GM23338 (cell line): ENCODE measurements at regions not wholly inside any gene's neighbourhood (a gene's known extent, or its start where the extent isn't known, plus 50 kb on each side); places are given as distances from the start of the nearest gene placed in this dataset.
"Not testable (repeated sequence)": the region's sequence is repeated elsewhere in the genome, so short reads cannot be mapped to it uniquely, and the experiment has no call there.

ENCODE experiments used
- ATAC-seq: fragments of 200-7000 bp; cut with Tn5 transposase; 3 replicates; pipeline ENCODE4 v1.9.1; 2020
- DNase-seq: peaks from one replicate; pipeline ENCODE4 v3.0.0-alpha.2; 2015; ENCODE audit warnings: low spot score
- H2AFZ ChIP-seq: fragments of 200-600 bp; sonication (generic); 2 replicates; pipeline ENCODE4 v1.8.0; 2016; ENCODE audit warnings: antibody characterized with exemption, mild to moderate bottlenecking, moderate library complexity
- H3F3A ChIP-seq: fragments of 200-600 bp; sonication (generic); replicated peaks from 2 replicates; pipeline ENCODE4 v1.8.0; 2017; ENCODE audit warnings: antibody characterized with exemption, mixed run types, low read depth
- H3K27ac ChIP-seq: fragments of 200-600 bp; sonication (generic); 2 replicates; pipeline ENCODE4 v1.6.1; 2016; ENCODE audit warnings: low read depth
- H3K27me3 ChIP-seq: fragments of 200-600 bp; sonication (generic); 2 replicates; pipeline ENCODE4 v1.8.0; 2016; ENCODE audit warnings: mild to moderate bottlenecking, mixed run types, moderate library complexity; ENCODE audit not compliant: insufficient read depth
- H3K36me3 ChIP-seq: fragments of 200-600 bp; sonication (generic); 2 replicates; pipeline ENCODE4 v1.8.0; 2016; ENCODE audit warnings: mild to moderate bottlenecking; ENCODE audit not compliant: insufficient read depth
- H3K4me1 ChIP-seq: fragments of 200-600 bp; sonication (generic); 2 replicates; pipeline ENCODE4 v1.8.0; 2016; ENCODE audit warnings: mild to moderate bottlenecking, moderate library complexity; ENCODE audit not compliant: insufficient read depth
- H3K4me2 ChIP-seq: fragments of 200-600 bp; sonication (generic); 2 replicates; pipeline ENCODE4 v1.7.1; 2017; ENCODE audit warnings: mixed run types
- H3K4me3 ChIP-seq: fragments of 200-600 bp; sonication (generic); 2 replicates; pipeline ENCODE4 v1.6.1; 2016; ENCODE audit warnings: mixed run types
- H3K79me2 ChIP-seq: fragments of 200-600 bp; sonication (generic); replicated peaks from 2 replicates; pipeline ENCODE4 v1.8.0; 2017; ENCODE audit warnings: mild to moderate bottlenecking; ENCODE audit not compliant: insufficient read depth
- H3K9me2 ChIP-seq: fragments of 200-600 bp; sonication (generic); 2 replicates; pipeline ENCODE4 v1.8.0; 2017; ENCODE audit not compliant: insufficient read depth
- H4K20me1 ChIP-seq: fragments of 200-600 bp; sonication (generic); replicated peaks from 2 replicates; pipeline ENCODE4 v1.8.0; 2017; ENCODE audit warnings: mild to moderate bottlenecking; ENCODE audit not compliant: insufficient read depth
- H3K27ac Mint-ChIP-seq: 2 replicates; pipeline ENCODE4 v1.8.0; 2020; ENCODE audit warnings: inconsistent platforms, mild to moderate bottlenecking, moderate library complexity, mixed read lengths
- H3K27me3 Mint-ChIP-seq: 3 replicates; pipeline ENCODE4 v1.8.0; 2022; ENCODE audit warnings: low read depth, mild to moderate bottlenecking, moderate library complexity, mixed read lengths, inconsistent platforms; ENCODE audit not compliant: insufficient read depth, poor library complexity
- H3K36me3 Mint-ChIP-seq: 3 replicates; pipeline ENCODE4 v1.8.0; 2021; ENCODE audit warnings: low read depth, mild to moderate bottlenecking, inconsistent platforms, moderate library complexity, mixed read lengths
- H3K4me1 Mint-ChIP-seq: 3 replicates; pipeline ENCODE4 v1.8.0; 2020; ENCODE audit warnings: mild to moderate bottlenecking, inconsistent platforms, mixed read lengths
- H3K4me3 Mint-ChIP-seq: 3 replicates; pipeline ENCODE4 v1.8.0; 2021; ENCODE audit warnings: moderate library complexity, mild to moderate bottlenecking, inconsistent platforms, mixed read lengths
- H3K9me3 Mint-ChIP-seq: 3 replicates; pipeline ENCODE4 v1.8.0; 2020; ENCODE audit warnings: moderate library complexity, mild to moderate bottlenecking, inconsistent platforms, mixed read lengths
- EZH2phosphoT487 ChIP-seq: fragments of 200-600 bp; sonication (generic); IDR thresholded peaks from one replicate; pipeline ENCODE4 v1.8.1; 2018; ENCODE audit warnings: antibody characterized with exemption; ENCODE audit not compliant: unreplicated experiment
- NANOG ChIP-seq: IDR thresholded peaks from 2 replicates; pipeline ENCODE4 v1.6.1; 2016; ENCODE audit warnings: antibody characterized with exemption, borderline replicate concordance
- POLR2AphosphoS5 ChIP-seq: IDR thresholded peaks from 2 replicates; pipeline ENCODE4 v1.6.1; 2016; ENCODE audit warnings: antibody characterized with exemption, low read depth
- ZNF114 ChIP-seq: fragments of 250-450 bp; sonication (Bioruptor Pico); IDR thresholded peaks from 2 replicates; pipeline ENCODE4 v1.5.0; 2020; ENCODE audit warnings: mild to moderate bottlenecking, moderate library complexity
- TF ChIP-seq, protein P1 (sequence below), 2 experiments: fragments of 200-600 bp in 1 of 2; sonication (generic) in 1 of 2; conservative IDR thresholded peaks; 2 replicates each; pipeline versions ENCODE4 v1.5.1 to v1.6.1; 2016 to 2017; ENCODE audit warnings: antibody characterized with exemption in 2 of 2, low read depth in 2 of 2, mild to moderate bottlenecking in 2 of 2, moderate library complexity in 1 of 2

GRCh38 chr2:185583058-185583816 lies 155.4 kb upstream of the FSIP2 start:
- Histone ChIP-seq H3K27ac (no peak overlapping the region), H3K9me2 (0 out of 2 replicates have a peak, but pooled peaks cover 8% of the 10 kb centered on the region), H3K79me2 (no peaks in the 10 kb centered on the region), H3K4me2 (no peak overlapping the region), H3F3A (no peaks in the 10 kb centered on the region), H3K27me3 (no peaks in the 10 kb centered on the region), H3K4me1 (peaks cover 13% of the 10 kb centered on the region; the same call in 1 of the 2 replicates), H2AFZ (no peak overlapping the region), H4K20me1 (no peaks in the 10 kb centered on the region), H3K4me3 (no peak overlapping the region), H3K36me3 (peaks cover 8% of the 10 kb centered on the region; the same call in 1 of the 2 replicates)
- Mint-ChIP-seq H3K4me1 (peaks cover 8% of the 10 kb centered on the region; the same call in 2 of the 3 replicates), H3K4me3 (no peak overlapping the region), H3K27ac (no peak overlapping the region), H3K9me3 (peaks cover 28% of the 10 kb centered on the region), H3K36me3 (peaks cover 26% of the 10 kb centered on the region), H3K27me3 (no peaks in the 10 kb centered on the region)
- TF ChIP-seq EZH2phosphoT487 = no peak
- no peak for TF ChIP-seq NANOG
- no peak for TF ChIP-seq POLR2AphosphoS5
- no peak for TF ChIP-seq ZNF114
- DNase-seq (peak; percentile 29), ATAC-seq (no peak)

DNA sequence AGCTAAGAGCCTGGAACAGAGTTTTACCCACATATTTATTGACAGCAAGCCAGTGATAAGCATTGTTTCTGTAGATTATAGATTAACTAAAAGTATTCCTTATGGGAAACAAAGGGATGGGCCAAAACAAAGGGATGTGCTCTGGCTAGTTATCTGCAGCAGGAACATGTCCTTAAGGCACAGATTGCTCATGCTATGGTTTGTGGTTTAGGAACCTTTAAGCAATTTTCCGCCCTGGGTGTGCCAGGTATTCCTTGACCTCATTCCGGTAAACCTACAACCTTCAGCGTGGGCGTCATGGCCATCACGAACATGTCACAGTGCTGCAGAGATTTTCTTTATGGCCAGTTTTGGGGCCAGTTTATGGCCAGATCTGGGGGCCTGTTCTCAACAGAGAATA lies 153.4 kb upstream of the FSIP2 start:
- not testable (repeated sequence) for H3K9me2 ChIP-seq, H3K27me3 ChIP-seq, H3K27me3 Mint-ChIP-seq, H3K27ac ChIP-seq, H3K79me2 ChIP-seq, H2AFZ ChIP-seq, H3K36me3 ChIP-seq, H3K4me2 ChIP-seq, H4K20me1 ChIP-seq, H3K4me1 ChIP-seq, H3K4me1 Mint-ChIP-seq, H3K4me3 Mint-ChIP-seq, DNase-seq, H3K4me3 ChIP-seq, ATAC-seq, H3K27ac Mint-ChIP-seq, H3F3A ChIP-seq
- Mint-ChIP-seq H3K36me3 (peaks cover 26% of the 10 kb centered on the region), H3K9me3 (peaks cover 35% of the 10 kb centered on the region)

- not testable (repeated sequence) for H3K36me3 ChIP-seq, DNase-seq
Observed at GRCh38 chr2:185591276-185591675, 147.3 kb upstream of the FSIP2 start.

GRCh38 chr2:185607945-185608344 lies 130.7 kb upstream of the FSIP2 start:
- Mint-ChIP-seq H3K4me3 (no peak overlapping the region), H3K36me3 (no peaks in the 10 kb centered on the region), H3K27ac (no peak overlapping the region), H3K9me3 (0 out of 3 replicates have a peak, but pooled peaks cover 1% of the 10 kb centered on the region), H3K27me3 (peaks cover 2% of the 10 kb centered on the region), H3K4me1 (no peaks in the 10 kb centered on the region)
- DNase-seq = no peak
- Histone ChIP-seq H3F3A (no peaks in the 10 kb centered on the region), H3K9me2 (no peaks in the 10 kb centered on the region), H3K79me2 (no peaks in the 10 kb centered on the region), H2AFZ (no peak overlapping the region), H3K4me2 (no peak overlapping the region), H3K4me1 (no peaks in the 10 kb centered on the region), H3K27ac (no peak overlapping the region), H3K4me3 (no peak overlapping the region), H3K36me3 (no peaks in the 10 kb centered on the region), H3K27me3 (no peaks in the 10 kb centered on the region), H4K20me1 (no peaks in the 10 kb centered on the region)
- ATAC-seq = no peak
- TF ChIP-seq, protein P1, sequence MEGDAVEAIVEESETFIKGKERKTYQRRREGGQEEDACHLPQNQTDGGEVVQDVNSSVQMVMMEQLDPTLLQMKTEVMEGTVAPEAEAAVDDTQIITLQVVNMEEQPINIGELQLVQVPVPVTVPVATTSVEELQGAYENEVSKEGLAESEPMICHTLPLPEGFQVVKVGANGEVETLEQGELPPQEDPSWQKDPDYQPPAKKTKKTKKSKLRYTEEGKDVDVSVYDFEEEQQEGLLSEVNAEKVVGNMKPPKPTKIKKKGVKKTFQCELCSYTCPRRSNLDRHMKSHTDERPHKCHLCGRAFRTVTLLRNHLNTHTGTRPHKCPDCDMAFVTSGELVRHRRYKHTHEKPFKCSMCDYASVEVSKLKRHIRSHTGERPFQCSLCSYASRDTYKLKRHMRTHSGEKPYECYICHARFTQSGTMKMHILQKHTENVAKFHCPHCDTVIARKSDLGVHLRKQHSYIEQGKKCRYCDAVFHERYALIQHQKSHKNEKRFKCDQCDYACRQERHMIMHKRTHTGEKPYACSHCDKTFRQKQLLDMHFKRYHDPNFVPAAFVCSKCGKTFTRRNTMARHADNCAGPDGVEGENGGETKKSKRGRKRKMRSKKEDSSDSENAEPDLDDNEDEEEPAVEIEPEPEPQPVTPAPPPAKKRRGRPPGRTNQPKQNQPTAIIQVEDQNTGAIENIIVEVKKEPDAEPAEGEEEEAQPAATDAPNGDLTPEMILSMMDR (conservative IDR thresholded peaks at IDR 0.05; ENCODE audit: low read depth in 2 of 2) = no peak

More at GRCh38 chr2:185591276-185591675, 147.3 kb upstream of the FSIP2 start:
- not testable (repeated sequence) for H3K4me2 ChIP-seq, ATAC-seq, H3K4me3 Mint-ChIP-seq, H3K27ac Mint-ChIP-seq, H3K27me3 ChIP-seq, H3K27ac ChIP-seq, H3K4me1 ChIP-seq, H3K79me2 ChIP-seq, H3F3A ChIP-seq, H4K20me1 ChIP-seq, H2AFZ ChIP-seq, H3K4me1 Mint-ChIP-seq, H3K9me2 ChIP-seq, H3K27me3 Mint-ChIP-seq, H3K4me3 ChIP-seq
- H3K9me3 Mint-ChIP-seq = peaks cover 20% of the 10 kb centered on the region
- peaks cover 10% of the 10 kb centered on the region for H3K36me3 Mint-ChIP-seq
